ENCODE measurements at regions not wholly inside any gene's neighbourhood (a gene's known extent, or its start where the extent isn't known, plus 50 kb on each side); places are given as distances from the start of the nearest gene placed in this dataset.

DNA sequence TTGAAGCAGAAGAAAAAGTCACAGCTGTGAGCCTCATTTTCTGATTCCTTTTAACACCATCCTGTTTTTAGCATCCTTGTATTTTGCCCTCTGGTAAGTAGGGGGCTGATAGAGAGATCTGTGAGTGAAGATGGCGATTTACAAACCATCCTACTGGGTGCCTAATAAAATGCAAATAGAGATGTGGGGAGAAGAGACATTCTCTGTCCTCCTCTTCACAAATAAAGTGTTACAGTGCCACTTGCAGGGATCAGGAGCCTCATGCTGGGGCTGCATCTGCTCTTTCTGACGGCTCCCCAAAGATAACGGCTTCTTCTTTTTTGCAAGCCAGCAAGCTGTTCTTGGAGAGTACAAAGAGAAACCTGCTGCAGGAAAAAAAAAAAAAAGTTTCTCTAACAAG lies 418.6 kb downstream of the TOX3 start:
- TF ChIP-seq GATA2 (IDR thresholded peaks at IDR 0.05; ENCODE audit: low read depth, low read length) (no peak), GATA3 (IDR thresholded peaks at IDR 0.05; ENCODE audit: low read depth, low read length) (no peak)

DNA sequence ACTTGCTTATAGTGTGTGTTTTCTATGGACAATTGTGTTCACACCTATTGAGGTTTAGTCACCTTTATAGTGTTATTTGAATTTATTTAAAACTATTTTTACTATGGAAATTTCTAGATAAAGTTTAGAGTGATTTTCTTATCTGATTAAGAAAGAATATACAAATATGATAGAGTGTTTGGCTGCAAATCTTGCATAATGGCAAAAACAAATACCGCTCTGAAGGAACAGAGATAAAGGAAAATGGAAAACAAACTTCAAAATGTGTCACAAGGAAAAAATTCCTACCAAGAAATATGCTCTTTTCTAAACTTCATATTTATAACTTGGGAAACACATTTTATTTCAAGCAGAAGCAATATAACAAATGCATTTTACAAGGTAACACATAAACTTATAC lies 423.1 kb downstream of the TOX3 start:
- TF ChIP-seq GATA2 (IDR thresholded peaks at IDR 0.05; ENCODE audit: low read depth, low read length): no peak
- TF ChIP-seq GATA3 (IDR thresholded peaks at IDR 0.05; ENCODE audit: low read depth, low read length): no peak

DNA sequence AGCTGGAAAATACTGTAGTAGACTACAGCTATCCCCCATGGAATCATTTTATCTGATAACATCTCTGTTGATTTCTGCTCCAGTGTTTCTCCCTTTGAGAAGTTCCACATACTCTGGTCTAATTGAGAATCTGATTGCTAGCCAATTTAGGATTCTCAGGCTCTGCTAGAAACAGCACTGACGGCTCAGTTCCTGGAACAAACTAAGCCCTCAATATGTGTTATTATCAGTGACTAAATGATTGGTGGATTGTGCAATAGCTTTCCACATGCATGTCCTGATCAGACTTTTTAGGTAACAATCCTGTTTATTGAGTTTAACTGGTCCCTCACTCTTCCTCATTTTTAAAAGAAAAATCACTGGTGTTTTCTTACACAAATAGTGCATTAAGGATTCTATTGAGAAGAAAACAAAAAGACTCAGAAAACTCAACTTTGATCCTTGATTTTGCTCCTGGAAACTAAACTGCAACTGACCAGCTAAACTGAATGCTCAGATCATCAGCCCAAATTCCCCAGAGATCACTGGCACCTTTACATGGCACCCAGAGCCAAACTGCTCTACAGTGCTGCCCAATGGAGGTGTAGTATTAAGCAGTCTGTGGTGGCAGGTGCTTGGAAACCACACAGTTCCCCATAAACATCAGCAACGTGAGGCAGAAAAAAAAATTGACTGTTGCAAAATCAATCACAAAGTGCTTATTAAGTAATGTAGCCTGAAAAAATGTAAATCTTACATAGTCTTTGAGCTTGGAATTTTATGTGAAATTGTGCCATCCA lies 423.7 kb downstream of the TOX3 start:
- TF ChIP-seq GATA3 (IDR thresholded peaks at IDR 0.05; ENCODE audit: low read depth, low read length) (no peak), GATA2 (IDR thresholded peaks at IDR 0.05; ENCODE audit: low read depth, low read length) (no peak)

DNA sequence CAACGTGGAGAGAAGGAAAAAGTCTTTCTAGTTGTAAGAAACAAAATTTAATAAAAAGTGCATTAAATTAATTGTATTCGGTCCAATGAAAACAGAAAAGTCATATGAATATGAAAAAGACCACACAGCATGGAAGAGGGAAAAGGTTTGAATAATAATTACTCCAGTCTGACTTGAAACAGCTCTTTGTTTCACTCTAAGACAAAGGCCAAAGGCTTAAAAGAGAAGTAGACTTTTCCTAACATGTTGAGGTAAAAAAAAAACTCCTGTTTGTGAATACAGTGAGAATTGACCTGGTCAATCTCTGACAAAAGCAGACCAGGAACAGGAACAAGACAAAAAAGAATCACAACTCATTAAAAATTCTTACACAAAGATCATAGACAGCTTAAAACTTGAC lies 429.8 kb downstream of the TOX3 start:
- TF ChIP-seq GATA3 (IDR thresholded peaks at IDR 0.05; ENCODE audit: low read depth, low read length) (no peak), GATA2 (IDR thresholded peaks at IDR 0.05; ENCODE audit: low read depth, low read length) (no peak)

DNA sequence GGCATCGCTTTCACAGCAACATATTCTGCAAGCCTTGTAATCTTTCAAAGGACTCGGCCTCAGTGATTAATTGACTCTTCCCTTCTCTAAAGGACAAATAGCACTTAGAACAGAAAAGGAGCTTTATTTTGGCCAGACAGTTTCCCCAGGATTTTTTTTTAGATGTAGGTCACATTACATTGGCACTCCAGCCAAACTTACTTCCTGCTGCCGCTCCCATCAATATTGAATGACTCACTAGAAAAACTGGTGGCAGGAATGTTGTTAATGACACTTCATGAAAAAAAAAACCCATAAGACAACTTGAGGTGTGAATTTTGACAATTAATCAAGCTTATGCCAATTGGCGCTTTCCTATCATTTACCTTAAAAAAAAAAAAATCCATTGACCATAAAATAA lies 432.6 kb downstream of the TOX3 start:
- no peak for TF ChIP-seq GATA2 (IDR thresholded peaks at IDR 0.05; ENCODE audit: low read depth, low read length)
- no peak for TF ChIP-seq GATA3 (IDR thresholded peaks at IDR 0.05; ENCODE audit: low read depth, low read length)

DNA sequence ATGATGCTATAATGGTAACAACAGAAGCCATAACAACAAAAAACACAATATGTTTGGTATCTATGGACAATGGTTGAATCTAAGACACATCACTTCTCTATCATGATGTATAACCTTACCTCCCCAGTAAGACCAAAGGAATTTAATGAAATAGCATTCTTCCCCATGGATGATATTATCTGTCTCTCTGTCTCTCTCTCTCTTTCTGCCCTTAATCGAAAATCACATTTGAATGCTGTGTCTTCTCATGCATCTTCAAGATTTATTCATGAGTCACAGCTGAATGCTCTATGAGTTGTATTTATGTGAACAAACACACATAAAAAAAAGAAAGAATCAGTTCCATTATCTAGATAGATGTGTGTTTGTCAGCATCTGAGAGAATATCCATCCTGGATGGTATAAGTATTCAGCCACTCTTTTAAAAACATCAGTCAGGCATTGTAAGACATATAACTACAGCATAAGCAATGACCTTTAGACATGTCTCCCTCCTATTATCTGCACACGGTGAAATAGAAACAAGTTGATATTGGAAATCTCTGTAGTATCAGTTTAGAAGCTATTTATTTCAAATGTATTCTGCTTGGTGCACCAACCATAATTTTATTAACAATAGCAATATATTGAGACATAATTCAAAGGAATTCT lies 433.3 kb downstream of the TOX3 start:
- TF ChIP-seq GATA3 (IDR thresholded peaks at IDR 0.05; ENCODE audit: low read depth, low read length) (no peak), GATA2 (IDR thresholded peaks at IDR 0.05; ENCODE audit: low read depth, low read length) (no peak)

DNA sequence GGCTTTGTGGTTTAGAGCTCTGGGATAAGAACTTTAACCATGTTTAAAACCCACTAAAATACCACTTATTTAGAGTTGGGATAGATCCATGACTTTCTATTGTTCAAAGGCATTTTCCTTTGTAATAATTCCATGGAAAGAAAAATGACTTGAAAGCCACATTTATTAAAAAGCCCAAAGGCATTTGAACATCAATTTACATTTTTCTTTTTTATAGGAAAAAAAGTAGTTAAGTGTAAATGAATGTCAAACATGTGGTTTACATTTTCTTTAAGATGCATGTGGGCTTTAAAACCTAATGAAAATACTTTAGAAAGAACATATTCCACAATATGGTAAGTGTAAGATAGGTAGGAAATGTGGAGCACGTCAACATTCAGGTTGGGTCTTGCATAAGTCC lies 443.2 kb downstream of the TOX3 start:
- TF ChIP-seq GATA3 (IDR thresholded peaks at IDR 0.05; ENCODE audit: low read depth, low read length) (no peak), GATA2 (IDR thresholded peaks at IDR 0.05; ENCODE audit: low read depth, low read length) (no peak)

DNA sequence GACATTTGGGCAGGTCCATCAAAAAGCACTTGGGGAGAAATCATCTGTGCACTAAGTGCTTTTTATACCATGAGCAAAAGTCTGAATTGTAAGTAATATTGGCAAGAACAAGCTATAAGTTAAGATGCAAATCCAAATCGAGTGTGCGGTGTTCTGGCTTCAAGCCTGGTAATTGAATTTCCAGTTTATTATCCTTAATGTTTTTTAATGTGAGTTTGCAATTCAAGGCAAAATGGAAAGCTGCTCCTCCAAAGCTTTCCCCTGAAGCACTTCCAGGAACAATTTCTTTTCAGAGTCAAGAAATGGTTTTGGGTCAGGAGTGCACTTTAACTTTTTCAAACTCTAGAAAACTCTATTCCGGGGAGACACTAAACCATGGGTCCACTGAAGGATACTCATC lies 445.7 kb downstream of the TOX3 start:
- no peak for TF ChIP-seq GATA3 (IDR thresholded peaks at IDR 0.05; ENCODE audit: low read depth, low read length)
- no peak for TF ChIP-seq GATA2 (IDR thresholded peaks at IDR 0.05; ENCODE audit: low read depth, low read length)

DNA sequence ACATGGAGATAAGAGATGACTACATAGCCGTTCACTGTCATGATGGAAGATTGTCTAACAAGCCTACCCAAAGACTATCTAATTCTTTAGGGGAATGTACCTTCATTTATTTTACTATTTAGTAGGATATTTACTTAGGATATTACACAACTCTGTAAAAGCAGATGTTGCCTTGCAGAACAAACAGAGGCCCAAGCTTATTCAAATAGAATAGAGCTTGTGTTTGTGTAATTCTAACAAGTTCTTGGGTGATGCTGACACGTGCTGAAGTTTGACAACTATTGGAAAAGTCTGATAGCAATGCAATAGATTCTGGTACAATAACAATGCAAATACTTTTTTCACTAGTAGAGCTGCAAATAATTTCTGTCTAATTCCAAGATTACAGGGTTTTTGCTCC lies 447.6 kb downstream of the TOX3 start:
- TF ChIP-seq GATA2 (IDR thresholded peaks at IDR 0.05; ENCODE audit: low read depth, low read length) (no peak), GATA3 (IDR thresholded peaks at IDR 0.05; ENCODE audit: low read depth, low read length) (no peak)

DNA sequence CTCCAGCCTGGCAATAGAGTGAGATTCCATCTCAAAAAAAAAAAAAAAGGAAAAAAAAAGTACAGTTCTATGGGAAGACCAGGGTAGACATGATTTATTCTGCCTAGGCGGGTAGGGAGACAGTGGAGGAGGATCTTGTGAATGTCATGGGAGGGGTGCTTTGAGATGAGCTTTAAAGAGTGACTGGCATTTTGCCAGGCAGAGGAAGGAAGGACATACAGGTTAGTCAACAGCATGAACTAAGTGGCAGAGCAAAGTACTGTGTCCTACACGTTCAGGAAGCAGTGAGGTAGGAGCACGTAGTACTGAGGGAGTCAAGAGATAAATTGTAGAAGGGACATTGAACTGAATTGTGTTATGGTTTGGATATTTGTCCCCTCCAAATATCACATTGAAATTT lies 451.5 kb downstream of the TOX3 start:
- TF ChIP-seq GATA3 (IDR thresholded peaks at IDR 0.05; ENCODE audit: low read depth, low read length): no peak
- no peak for TF ChIP-seq GATA2 (IDR thresholded peaks at IDR 0.05; ENCODE audit: low read depth, low read length)

DNA sequence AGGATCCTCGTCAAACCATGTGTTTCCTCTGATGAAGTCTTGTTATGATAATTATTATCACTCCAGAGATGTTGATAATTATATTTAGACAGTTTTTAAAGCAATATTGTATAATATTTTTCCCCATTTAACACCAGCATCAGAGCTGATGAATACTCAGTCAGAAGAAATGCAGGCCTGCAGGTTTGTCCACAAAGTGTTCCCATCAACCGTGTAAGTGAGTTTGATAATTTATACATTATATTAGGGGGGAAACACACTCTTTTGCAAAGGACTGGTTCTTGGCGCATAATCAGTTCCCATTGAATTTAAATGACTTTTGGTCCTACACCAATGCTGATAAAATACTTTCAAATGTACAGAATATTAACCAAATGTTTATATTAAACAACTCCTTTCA lies 454.8 kb downstream of the TOX3 start:
- TF ChIP-seq GATA3 (IDR thresholded peaks at IDR 0.05; ENCODE audit: low read depth, low read length): no peak
- TF ChIP-seq GATA2 (IDR thresholded peaks at IDR 0.05; ENCODE audit: low read depth, low read length): no peak

DNA sequence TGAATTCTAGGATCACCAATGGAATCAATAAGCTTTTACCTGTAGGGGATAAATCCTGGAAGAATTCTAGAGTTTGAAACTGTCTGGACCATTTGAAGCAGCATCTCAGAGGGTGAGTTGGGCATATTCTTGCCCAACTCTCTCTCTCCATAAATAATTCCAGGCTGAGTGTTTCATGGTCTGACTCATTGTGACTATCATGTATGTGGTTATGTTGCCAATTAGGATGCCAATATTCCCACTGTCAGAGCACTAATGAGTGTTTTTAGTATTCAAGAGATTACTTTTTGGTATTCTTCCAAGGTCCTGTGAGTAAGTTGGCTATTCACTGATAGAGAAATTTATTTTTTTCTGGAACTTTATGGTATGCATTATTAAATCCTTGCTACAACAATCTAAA lies 456.9 kb downstream of the TOX3 start:
- TF ChIP-seq GATA3 (IDR thresholded peaks at IDR 0.05; ENCODE audit: low read depth, low read length) (no peak), GATA2 (IDR thresholded peaks at IDR 0.05; ENCODE audit: low read depth, low read length) (no peak)

DNA sequence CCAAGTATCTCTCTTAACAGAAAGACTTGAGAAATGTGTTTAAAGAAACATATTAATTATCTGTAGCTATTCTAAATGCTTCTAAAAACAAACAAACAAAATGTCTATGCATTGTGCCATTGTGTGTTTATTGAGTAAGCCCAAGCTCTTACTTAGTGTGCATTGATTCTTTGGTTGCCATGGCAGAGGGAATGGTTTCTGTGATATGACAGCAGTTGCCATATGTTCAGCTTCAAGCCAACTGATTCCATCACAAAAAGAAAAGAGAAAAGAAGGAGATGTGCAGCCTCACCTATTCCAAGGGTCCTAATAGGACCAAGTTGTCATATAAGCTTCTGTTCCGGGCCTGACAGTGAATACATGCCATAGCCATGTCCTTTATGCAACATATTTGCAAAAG lies 457.5 kb downstream of the TOX3 start:
- TF ChIP-seq GATA2 (IDR thresholded peaks at IDR 0.05; ENCODE audit: low read depth, low read length) (no peak), GATA3 (IDR thresholded peaks at IDR 0.05; ENCODE audit: low read depth, low read length) (no peak)

DNA sequence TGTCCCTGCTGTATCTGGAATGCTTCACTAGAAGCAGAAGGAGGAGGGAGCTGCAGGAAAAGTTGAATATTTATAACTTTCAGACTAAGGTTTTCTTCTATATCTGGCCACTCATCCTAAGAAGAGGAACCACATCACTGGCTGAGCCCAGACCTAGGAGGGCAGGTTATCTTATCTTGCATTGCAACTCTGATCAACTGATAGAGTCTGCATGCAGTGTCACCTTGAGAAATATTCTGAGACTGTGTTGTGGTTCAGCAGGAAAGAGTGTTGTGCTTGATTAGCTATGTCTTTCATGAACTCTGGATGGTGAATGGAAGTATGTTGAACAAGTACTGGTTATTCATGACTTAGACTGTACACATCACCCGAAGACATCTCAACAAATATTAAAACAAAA lies 460.0 kb downstream of the TOX3 start:
- no peak for TF ChIP-seq GATA3 (IDR thresholded peaks at IDR 0.05; ENCODE audit: low read depth, low read length)
- TF ChIP-seq GATA2 (IDR thresholded peaks at IDR 0.05; ENCODE audit: low read depth, low read length): no peak

Data from SH-SY5Y (cell line).